Astrocyte of the cerebellum (primary cell): ENCODE measurements at regions not wholly inside any gene's neighbourhood (a gene's known extent, or its start where the extent isn't known, plus 50 kb on each side); places are given as distances from the start of the nearest gene placed in this dataset.

Experiments used
- DNase-seq: peaks from one replicate; pipeline ENCODE4 v3.0.0-alpha.2; 2011; ENCODE audit warnings: low read depth
- H3K4me3 ChIP-seq: 2 replicates; pipeline ENCODE4 v1.5.1; 2011; ENCODE audit warnings: mild to moderate bottlenecking, low read depth, low read length, moderate library complexity
- in situ Hi-C: cut with HindIII; loops from 2 replicates; pipeline ENCODE4 v1.10.0; 2017; ENCODE audit warnings: low sequenced_read_pairs
- TF ChIP-seq, protein P1 (sequence below): IDR thresholded peaks from 2 replicates; pipeline ENCODE4 v1.5.1; 2012; ENCODE audit warnings: low read length, low read depth, moderate library complexity, mild to moderate bottlenecking; ENCODE audit errors: missing control alignments

GRCh38 chr2:129798301-129798581 is 181.2 kb upstream of the RAB6C start:
- DNase-seq: no peak
- in situ Hi-C loops: no loop called here
- TF ChIP-seq, protein P1, sequence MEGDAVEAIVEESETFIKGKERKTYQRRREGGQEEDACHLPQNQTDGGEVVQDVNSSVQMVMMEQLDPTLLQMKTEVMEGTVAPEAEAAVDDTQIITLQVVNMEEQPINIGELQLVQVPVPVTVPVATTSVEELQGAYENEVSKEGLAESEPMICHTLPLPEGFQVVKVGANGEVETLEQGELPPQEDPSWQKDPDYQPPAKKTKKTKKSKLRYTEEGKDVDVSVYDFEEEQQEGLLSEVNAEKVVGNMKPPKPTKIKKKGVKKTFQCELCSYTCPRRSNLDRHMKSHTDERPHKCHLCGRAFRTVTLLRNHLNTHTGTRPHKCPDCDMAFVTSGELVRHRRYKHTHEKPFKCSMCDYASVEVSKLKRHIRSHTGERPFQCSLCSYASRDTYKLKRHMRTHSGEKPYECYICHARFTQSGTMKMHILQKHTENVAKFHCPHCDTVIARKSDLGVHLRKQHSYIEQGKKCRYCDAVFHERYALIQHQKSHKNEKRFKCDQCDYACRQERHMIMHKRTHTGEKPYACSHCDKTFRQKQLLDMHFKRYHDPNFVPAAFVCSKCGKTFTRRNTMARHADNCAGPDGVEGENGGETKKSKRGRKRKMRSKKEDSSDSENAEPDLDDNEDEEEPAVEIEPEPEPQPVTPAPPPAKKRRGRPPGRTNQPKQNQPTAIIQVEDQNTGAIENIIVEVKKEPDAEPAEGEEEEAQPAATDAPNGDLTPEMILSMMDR: no peak
- H3K4me3 ChIP-seq: no peak overlapping the region

DNA sequence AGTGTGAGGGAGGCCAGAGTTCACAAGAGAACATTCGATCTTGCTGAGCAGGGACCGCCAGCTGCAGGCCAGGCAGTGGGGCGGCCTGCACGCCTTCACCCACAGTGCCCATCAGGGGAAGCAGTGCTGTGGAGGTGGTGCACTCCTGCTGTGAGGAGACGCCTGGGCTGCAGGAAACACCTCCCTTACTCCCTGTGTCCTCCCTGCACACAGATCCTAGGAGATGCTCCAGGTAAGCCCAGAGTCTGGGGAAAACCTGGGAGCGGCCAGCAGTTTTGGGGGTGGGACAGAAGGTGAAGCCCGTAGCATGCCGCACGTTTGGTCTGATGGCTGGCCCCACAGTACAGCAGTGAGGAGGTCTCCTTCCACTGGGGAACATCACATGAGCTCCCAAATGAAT is 180.8 kb upstream of the RAB6C start:
- no peak for DNase-seq
- in situ Hi-C loops: no loop called here
- no peak overlapping the region for H3K4me3 ChIP-seq
- TF ChIP-seq, protein P1: no peak

DNA sequence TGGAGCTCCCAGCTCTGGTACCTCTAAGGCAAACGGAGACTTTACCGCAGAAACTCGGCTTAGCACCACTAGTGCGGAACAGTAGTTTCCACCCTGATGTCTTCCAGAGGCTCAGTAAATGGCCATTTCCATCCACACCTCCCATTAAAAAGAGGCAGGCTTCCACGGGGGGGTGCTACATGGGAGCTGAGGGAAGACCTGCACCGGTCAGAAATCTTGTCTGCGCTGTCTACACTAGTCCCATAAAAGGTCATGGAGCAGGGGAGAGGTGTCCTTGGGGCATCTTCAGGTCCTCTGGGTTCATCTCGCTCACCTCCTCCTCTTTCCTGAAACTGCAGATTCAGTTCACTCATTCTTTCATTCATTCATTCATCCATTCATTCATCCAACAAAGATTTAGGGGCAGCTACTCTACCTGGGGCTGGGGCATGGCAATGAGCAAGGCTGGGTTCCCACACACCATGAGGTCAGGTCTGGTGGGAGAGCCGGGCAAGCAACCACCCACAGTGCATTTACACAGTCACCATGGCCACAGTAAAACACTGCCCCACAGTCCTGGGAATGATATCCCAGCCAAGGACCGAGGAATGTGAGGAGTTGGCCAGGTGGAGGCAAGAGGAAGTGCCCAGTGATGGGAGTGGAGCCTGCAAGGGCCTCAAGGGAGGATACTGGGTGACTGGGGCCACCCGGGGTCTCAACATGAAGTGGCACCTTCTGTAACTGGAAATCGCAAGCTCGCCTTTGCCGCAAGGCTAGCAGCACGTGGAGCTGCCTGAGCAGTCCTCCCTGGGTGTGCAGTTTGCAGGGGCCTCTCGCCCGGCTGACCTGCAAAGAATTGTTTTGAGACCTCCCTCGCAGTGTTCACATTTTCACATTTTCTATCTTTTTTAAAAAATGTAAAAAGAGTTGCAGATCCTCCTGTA is 180.2 kb upstream of the RAB6C start:
- in situ Hi-C loops: no loop called here
- H3K4me3 ChIP-seq: no peak overlapping the region
- TF ChIP-seq, protein P1: no peak
- no peak for DNase-seq

DNA sequence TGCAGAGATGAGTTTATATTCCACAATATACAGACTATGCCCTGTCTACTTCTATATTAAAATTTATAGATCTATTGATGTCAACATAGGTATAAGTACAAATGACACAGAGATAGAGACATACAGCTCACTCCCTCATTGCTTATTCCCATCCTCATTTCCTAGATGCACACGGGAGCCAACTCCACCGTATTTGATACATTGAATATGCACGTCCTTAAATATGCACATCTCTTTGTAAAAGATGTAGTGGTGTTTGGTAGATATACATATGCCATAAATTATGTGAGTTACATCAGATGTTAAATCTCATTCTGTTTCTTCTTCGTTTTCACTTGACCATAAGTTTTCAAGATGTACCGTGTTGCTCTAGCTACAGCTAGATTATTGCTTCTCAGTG is 179.2 kb upstream of the RAB6C start:
- DNase-seq: no peak
- in situ Hi-C loops: no loop called here
- no peak overlapping the region for H3K4me3 ChIP-seq
- TF ChIP-seq, protein P1: no peak

DNA sequence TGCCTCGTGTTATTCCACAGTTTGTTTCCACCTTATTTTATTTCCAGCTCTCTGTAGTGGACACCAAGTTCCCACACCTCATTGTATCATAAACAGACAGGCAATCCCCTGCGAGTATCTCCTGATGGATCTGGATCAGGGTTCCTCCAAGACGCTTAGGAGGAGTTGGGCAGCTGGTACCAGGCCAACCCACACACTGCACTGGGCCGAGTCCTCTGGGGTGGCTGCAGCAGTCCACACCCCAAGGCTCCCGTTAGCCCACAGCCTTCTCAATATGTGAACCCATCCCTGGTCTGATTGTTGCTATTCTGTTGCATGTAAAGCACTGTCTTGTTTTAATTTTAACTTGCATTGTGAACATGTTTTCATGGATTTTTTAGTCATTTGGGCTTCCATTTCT is 178.8 kb upstream of the RAB6C start:
- TF ChIP-seq, protein P1: no peak
- DNase-seq: no peak
- in situ Hi-C loops: no loop called here
- no peak overlapping the region for H3K4me3 ChIP-seq

GRCh38 chr2:129801575-129801974 is 177.9 kb upstream of the RAB6C start:
- in situ Hi-C loops: no loop called here
- TF ChIP-seq, protein P1: no peak
- no peak for DNase-seq
- H3K4me3 ChIP-seq: no peak overlapping the region

GRCh38 chr2:129802290-129802689 is 177.2 kb upstream of the RAB6C start:
- no peak overlapping the region for H3K4me3 ChIP-seq
- no peak for DNase-seq
- TF ChIP-seq, protein P1: no peak
- in situ Hi-C loops: no loop called here
